Skeletal muscle tissue (tissue), 3 donors: ENCODE measurements at regions not wholly inside any gene's neighbourhood (a gene's known extent, or its start where the extent isn't known, plus 50 kb on each side); places are given as distances from the start of the nearest gene placed in this dataset.

Experiments
- H3K27ac ChIP-seq: one replicate; pipeline ENCODE4 v1.7.0; 2013; ENCODE audit warnings: mild to moderate bottlenecking, low read depth, low read length, inconsistent platforms
- H3K27me3 ChIP-seq, 3 donors: one replicate each; pipeline ENCODE4 v1.7.0; 2013; ENCODE audit warnings: low read length in 3 of 3; ENCODE audit not compliant: control insufficient read depth in 3 of 3, insufficient read depth in 3 of 3
- H3K36me3 ChIP-seq, 3 donors: one replicate each; pipeline ENCODE4 v1.7.0; 2013; ENCODE audit warnings: low read length in 3 of 3; ENCODE audit not compliant: control insufficient read depth in 3 of 3, insufficient read depth in 3 of 3
- H3K4me1 ChIP-seq, 3 donors: one replicate each; pipeline ENCODE4 v1.7.0; 2013; ENCODE audit warnings: low read length in 3 of 3, mild to moderate bottlenecking in 3 of 3; ENCODE audit not compliant: control insufficient read depth in 3 of 3, insufficient read depth in 3 of 3
- H3K4me3 ChIP-seq, 3 donors: one replicate each; pipeline ENCODE4 v1.7.0; 2013; ENCODE audit warnings: low read length in 3 of 3
- H3K9ac ChIP-seq, 3 donors: one replicate each; pipeline ENCODE4 v1.7.0; 2013; ENCODE audit warnings: low read length in 3 of 3, mild to moderate bottlenecking in 3 of 3, moderate library complexity in 2 of 3, low read depth in 1 of 3
- H3K9me3 ChIP-seq, 3 donors: one replicate each; pipeline ENCODE4 v1.7.0; 2013; ENCODE audit warnings: low read length in 3 of 3; ENCODE audit not compliant: control insufficient read depth in 3 of 3
- donor health status: Osteomylitis.

DNA sequence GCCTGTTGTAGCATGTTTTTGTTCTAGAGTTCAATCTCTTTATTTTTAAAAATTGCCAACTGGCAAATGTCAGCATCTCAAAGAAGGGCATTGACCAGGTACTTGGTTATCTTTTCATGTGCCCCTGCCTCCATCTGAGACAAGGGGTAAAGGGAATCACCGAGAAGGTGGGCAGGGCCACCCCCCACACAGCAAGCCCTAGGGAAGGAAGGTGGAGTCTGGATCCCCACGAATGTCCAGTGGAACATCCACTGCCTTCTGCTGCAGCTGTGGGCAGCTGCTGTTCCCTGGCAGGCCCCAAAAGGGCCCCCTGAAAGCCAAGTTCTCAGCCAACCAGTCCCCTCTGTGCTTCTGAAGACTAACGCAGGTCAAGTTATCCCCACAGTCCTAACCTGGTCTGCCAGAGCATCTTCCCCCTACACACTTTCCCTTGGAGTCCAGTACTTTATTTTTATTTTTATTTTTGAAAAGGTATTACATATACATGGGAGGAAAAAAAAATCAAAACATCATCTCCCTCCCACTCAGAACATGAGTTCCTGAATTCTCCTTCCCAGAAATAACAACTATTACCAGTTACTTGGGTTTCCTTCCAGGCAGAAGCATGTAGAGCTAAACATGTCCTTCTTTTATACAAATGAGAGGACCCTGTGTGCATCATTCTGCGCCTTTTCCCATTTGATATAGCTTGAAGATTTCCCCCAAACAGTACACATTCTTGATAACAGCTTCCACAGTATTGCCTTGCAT is 253.7 kb downstream of the MAFB start:
- Histone ChIP-seq H3K27ac (peak overlapping the region; percentile 10), H3K9me3 (no peaks in the 10 kb centered on the region), H3K27me3 (no peaks in the 10 kb centered on the region), H3K9ac (no peak overlapping the region), H3K4me1 (peaks cover 0 to 3% (median 0%) of the 10 kb centered on the region in 3 donors), H3K36me3 (no peaks in the 10 kb centered on the region), H3K4me3 (no peak overlapping the region)

DNA sequence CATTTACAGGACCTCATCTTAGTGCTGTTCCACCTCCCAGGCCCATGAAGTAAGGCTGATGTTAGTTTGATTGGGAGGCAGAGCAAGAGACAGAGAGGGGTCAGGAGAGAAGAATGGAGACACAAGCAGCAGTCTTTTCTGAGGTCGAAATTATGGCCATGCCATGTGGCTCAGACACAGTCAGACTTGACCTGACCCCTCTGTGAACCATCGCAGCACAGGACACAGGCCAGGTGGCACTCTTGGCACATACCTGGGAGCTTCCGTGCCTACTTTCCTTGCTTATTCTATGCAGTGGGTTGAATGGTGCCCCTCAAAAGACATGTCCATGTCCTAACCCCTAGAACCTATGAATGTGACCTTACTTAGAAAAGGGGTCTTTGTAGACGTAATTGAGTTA is 254.9 kb downstream of the MAFB start:
- Histone ChIP-seq H3K9me3 (no peaks in the 10 kb centered on the region), H3K4me3 (no peak overlapping the region), H3K9ac (no peak overlapping the region), H3K27me3 (no peaks in the 10 kb centered on the region), H3K27ac (no peak overlapping the region), H3K36me3 (no peaks in the 10 kb centered on the region), H3K4me1 (peaks cover 0 to 3% (median 0%) of the 10 kb centered on the region in 3 donors)

DNA sequence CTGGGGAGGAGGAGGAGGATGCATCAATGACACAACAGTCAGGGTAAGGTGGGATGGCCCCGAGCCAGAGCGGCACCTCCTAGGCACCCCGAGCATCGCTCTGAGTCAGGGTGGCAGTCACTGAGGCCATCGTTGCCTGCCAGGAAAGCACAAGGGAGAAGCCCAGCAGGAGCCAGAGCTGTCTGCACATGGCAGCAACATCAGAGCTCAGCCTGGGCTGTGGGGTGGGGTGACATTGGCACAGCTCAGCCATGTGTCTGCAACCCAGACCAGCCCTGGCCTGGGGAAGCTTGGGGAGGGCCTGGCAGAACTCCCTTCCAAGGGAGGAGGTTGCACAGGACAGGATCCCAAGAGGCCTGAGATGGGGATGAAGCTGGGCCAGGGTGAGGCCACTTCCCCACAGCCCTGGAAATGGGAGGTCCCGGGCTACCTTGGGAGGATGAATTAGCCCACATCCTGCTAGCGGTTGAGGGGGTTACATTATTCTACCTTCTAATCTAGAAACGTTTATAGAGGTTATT is 255.6 kb downstream of the MAFB start:
- H3K9me3 ChIP-seq = no peaks in the 10 kb centered on the region
- no peak overlapping the region for H3K27ac ChIP-seq
- peaks cover 0 to 3% (median 0%) of the 10 kb centered on the region in 3 donors for H3K4me1 ChIP-seq
- no peak overlapping the region for H3K4me3 ChIP-seq
- no peak overlapping the region for H3K9ac ChIP-seq
- no peaks in the 10 kb centered on the region for H3K27me3 ChIP-seq
- no peaks in the 10 kb centered on the region for H3K36me3 ChIP-seq

DNA sequence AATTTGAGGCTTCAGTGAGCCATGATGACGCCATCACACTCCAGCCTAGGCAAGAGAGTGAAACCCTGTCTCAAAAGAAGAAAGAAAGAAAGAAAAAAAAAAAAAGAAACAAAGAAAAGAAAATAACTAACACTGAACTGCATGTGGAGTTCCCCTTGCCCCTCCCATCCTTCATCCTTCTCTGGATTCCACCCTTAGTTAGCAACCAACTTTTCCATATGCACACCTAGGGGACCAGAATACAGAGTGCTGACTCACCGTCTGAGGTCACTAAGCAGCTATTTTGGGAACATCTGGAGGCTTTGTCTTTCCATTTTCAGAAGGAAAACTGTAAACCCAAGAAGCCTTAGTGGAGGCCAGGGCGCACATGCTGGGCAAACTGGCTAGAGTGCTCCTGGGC is 257.4 kb downstream of the MAFB start:
- Histone ChIP-seq H3K36me3 (no peaks in the 10 kb centered on the region), H3K4me3 (no peak overlapping the region), H3K4me1 (no peaks in the 10 kb centered on the region), H3K9ac (no peak overlapping the region), H3K27ac (no peak overlapping the region), H3K27me3 (no peaks in the 10 kb centered on the region), H3K9me3 (no peaks in the 10 kb centered on the region)

DNA sequence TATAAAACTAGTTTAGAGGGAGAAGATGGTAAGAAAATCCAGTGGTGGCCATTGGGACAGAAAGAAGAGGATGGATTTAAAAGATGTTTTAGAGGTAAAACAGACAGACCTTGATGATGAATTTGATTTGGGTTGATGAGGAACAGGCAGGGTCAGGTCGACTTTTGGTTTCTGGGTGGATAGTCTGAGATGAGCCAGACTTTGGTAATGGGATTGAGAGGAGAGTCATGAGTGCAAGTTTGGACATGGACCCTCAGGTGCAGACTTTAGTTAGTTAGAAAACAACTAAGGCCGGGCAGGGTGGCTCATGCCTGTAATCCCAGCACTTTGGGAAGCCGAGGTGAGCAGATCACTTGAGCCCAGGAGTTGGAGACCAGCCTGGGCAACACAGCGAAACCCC is 257.9 kb downstream of the MAFB start:
- no peak overlapping the region for H3K4me3 ChIP-seq
- peaks cover 0 to 2% (median 0%) of the 10 kb centered on the region in 3 donors for H3K27me3 ChIP-seq
- H3K9me3 ChIP-seq = no peaks in the 10 kb centered on the region
- no peaks in the 10 kb centered on the region for H3K36me3 ChIP-seq
- H3K4me1 ChIP-seq = no peaks in the 10 kb centered on the region
- H3K27ac ChIP-seq = no peak overlapping the region
- H3K9ac ChIP-seq = no peak overlapping the region

DNA sequence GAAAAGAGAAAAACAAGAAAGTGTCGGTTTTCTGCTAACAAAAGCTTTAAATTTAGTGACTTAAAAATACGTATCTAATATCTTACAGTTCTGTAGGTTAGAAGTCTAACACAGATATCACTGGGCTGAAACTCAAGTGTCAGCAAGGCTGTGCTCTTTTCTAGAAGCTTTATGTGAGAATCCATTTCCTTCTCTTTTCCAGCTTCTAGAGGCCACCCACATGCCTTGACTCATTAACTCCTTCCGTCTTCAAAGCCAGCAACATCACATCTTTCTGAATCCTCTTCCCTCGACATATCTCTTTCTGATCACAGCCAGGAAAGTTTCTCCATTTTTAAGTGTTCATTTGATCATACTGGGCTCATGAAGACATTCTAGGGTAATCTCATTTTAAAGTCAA is 262.0 kb downstream of the MAFB start:
- Histone ChIP-seq H3K27ac (no peak overlapping the region), H3K9ac (no peak overlapping the region), H3K9me3 (no peaks in the 10 kb centered on the region), H3K27me3 (peaks cover 0 to 2% (median 0%) of the 10 kb centered on the region in 3 donors), H3K4me1 (no peaks in the 10 kb centered on the region), H3K4me3 (no peak overlapping the region), H3K36me3 (no peaks in the 10 kb centered on the region)

DNA sequence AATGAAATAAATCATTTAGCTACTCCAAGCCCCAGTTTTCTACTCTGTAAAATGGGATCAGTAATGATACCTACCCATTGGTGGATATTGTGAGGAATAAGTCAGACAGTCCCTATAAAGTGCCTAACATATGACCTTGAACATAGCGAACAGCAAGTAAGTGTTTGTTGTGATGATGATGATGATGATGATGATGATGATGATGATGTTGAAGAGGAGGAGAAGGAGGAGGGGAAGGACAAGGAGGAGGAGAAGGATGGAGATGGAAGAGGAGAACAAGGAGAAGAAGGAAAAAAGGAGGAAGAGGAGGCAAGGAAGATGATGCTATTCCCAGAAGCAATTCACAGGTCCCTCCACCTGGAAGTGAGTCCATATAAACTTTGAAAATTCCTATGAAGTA is 264.3 kb downstream of the MAFB start:
- Histone ChIP-seq H3K36me3 (no peaks in the 10 kb centered on the region), H3K27me3 (peaks cover 0 to 2% (median 0%) of the 10 kb centered on the region in 3 donors), H3K27ac (no peak overlapping the region), H3K9me3 (no peaks in the 10 kb centered on the region), H3K4me3 (no peak overlapping the region), H3K9ac (no peak overlapping the region), H3K4me1 (no peaks in the 10 kb centered on the region)

DNA sequence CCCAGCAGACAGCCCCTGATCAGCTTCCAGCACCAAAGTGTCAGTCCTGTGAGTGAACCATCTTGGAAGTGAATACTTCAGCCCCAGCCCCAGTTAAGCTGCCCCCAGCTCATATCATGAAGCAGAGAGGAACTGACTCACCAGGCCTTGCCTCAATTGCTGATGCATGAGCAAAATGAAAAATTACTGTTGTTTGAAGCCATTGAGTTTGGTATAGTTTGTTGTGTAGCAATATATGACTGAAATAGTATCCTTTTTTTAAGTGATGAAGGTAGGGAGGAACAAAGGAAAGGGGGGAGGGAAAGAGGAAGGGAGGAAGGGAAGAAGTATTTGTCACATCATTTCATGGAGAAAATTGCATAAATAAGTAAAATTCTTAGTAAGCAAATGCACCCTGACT is 266.4 kb downstream of the MAFB start:
- no peak overlapping the region for H3K27ac ChIP-seq
- H3K4me3 ChIP-seq = no peak overlapping the region
- no peaks in the 10 kb centered on the region for H3K36me3 ChIP-seq
- H3K4me1 ChIP-seq = no peaks in the 10 kb centered on the region
- H3K9ac ChIP-seq = no peak overlapping the region
- H3K9me3 ChIP-seq = no peaks in the 10 kb centered on the region
- H3K27me3 ChIP-seq = peaks cover 0 to 2% (median 0%) of the 10 kb centered on the region in 3 donors

DNA sequence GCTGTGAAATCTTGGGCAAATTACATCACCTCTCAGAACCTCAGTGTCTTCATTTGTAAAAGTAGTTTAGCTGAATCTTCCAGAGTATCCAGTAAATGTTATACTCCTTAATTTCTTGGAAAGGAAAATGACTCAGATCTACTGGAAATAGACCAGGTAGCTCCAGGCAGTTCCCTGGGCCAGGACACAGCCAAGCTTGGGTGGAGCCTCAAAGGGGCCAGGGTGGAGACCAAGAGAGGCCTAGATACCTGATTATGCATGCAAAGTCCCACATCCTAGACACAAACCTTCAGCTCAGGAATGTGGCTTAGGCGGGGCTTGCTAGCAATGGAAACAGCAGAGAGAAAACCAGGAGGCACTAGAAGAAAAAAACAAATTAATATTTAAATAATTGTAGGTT is 272.8 kb downstream of the MAFB start:
- peaks cover 0 to 2% (median 0%) of the 10 kb centered on the region in 3 donors for H3K9me3 ChIP-seq
- no peak overlapping the region for H3K27ac ChIP-seq
- H3K36me3 ChIP-seq = no peaks in the 10 kb centered on the region
- no peaks in the 10 kb centered on the region for H3K4me1 ChIP-seq
- no peaks in the 10 kb centered on the region for H3K27me3 ChIP-seq
- H3K4me3 ChIP-seq = no peak overlapping the region
- H3K9ac ChIP-seq = no peak overlapping the region

DNA sequence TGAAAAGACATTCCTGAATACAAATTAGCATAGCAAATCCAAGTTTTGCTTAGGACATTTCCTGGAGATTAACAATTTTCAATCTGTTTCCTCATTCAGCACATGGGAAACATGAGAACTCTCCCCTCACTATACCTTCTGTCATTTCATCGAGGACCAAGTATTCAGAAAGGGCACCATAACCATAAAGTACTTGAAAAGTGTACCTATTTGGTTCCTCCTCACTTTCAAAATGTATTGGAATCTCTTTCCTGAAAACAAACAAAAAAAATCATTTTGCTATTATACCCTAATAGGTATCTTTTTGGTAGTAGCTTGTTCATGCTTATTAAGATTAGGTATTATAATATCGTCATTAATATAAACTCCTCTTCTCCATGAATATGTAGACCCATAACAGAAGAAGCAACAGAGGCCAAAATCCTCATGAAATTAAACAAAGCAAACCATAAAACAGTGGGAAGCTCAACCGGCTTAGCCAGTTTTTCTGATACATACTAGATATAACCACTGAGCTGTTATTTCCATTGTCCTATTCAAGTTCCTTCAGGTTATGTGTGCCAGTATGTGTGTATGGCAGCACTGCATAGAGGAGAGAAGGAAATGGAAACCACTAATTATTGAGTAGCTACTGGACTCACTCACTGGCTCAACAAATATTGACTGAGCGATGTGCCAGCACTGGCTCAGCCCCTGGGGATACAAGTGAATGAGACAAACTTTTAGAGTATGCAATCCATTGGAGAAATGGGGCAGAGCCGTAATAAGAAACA is 274.0 kb downstream of the MAFB start:
- Histone ChIP-seq H3K4me3 (no peak overlapping the region), H3K27ac (no peak overlapping the region), H3K9ac (no peak overlapping the region), H3K27me3 (no peaks in the 10 kb centered on the region), H3K4me1 (no peaks in the 10 kb centered on the region), H3K36me3 (no peaks in the 10 kb centered on the region), H3K9me3 (peaks cover 0 to 2% (median 0%) of the 10 kb centered on the region in 3 donors)
